GM12878 (cell line): ENCODE measurements at regions not wholly inside any gene's neighbourhood (a gene's known extent, or its start where the extent isn't known, plus 50 kb on each side); places are given as distances from the start of the nearest gene placed in this dataset.
"Not testable (repeated sequence)": the region's sequence is repeated elsewhere in the genome, so short reads cannot be mapped to it uniquely, and the experiment has no call there.

Experiments
- ATAC-seq: fragments of 200-7000 bp; cut with Tn5 transposase; 3 replicates; pipeline ENCODE4 v1.9.1; 2020; ENCODE audit warnings: mild to moderate bottlenecking, moderate library complexity
- BruUV-seq: library from RNA; stranded (reverse); fragments of 400-500 nt; replicated peaks from 2 replicates; lab custom pipeline; 2021; lab: Mats Ljungman, UMichigan
- CTCF ChIA-PET: fragments of 300-600 bp; sonication (Branson Sonifier 250); formaldehyde crosslinking; extraction: SDS; loops from one replicate; lab custom pipeline; 2021; ENCODE audit warnings: inconsistent platforms; lab: Yijun Ruan, JAX
- POLR2A ChIA-PET: fragments of 350-600 bp; formaldehyde crosslinking; extraction: SDS; loops from one replicate; lab custom pipeline; 2021; ENCODE audit warnings: inconsistent platforms; lab: Charles Lee
- RAD21 ChIA-PET: fragments of 300-600 bp; sonication (Branson Sonifier 250); formaldehyde crosslinking; loops from one replicate; lab custom pipeline; 2023; ENCODE audit warnings: antibody characterized with exemption; ENCODE audit not compliant: unreplicated experiment; lab: Charles Lee
- SMC1A ChIA-PET: fragments of 300-600 bp; sonication (Branson Sonifier 250); formaldehyde crosslinking; loops from one replicate; lab custom pipeline; 2023; ENCODE audit not compliant: unreplicated experiment, uncharacterized antibody; lab: Charles Lee
- DNase-seq: peaks from one replicate; pipeline ENCODE4 v3.0.0-alpha.2; 2011; ENCODE audit warnings: low read depth, low spot score
- FAIRE-seq: peaks from 3 replicates; lab custom pipeline; 2011; peaks lifted over from hg19 to GRCh38; lab: Jason Lieb, UNC
- H2AFZ ChIP-seq: 2 replicates; pipeline ENCODE4 v1.6.0; 2011; ENCODE audit warnings: low read depth, low read length, control low read depth; ENCODE audit not compliant: control insufficient read depth
- H3K27ac ChIP-seq: 2 replicates; pipeline ENCODE4 v1.5.1; 2011; ENCODE audit warnings: control low read depth; ENCODE audit not compliant: control insufficient read depth, insufficient read depth
- H3K27me3 ChIP-seq, 2 experiments: replicated peaks in 1 of 2; 2 replicates each; pipeline versions ENCODE4 v1.6.0 to v1.6.1; 2011; ENCODE audit warnings: low read length in 1 of 2; ENCODE audit not compliant: control insufficient read depth in 2 of 2, insufficient read depth in 2 of 2
- H3K36me3 ChIP-seq, 2 experiments: 2 replicates each; pipeline ENCODE4 v1.5.1; 2011; ENCODE audit warnings: low read length in 1 of 2; ENCODE audit not compliant: control insufficient read depth in 2 of 2, insufficient read depth in 2 of 2
- H3K4me1 ChIP-seq: 2 replicates; pipeline ENCODE4 v1.6.1; 2011; ENCODE audit warnings: mild to moderate bottlenecking, low read length, moderate library complexity, mixed read lengths; ENCODE audit not compliant: control insufficient read depth, insufficient read depth
- H3K4me2 ChIP-seq: 2 replicates; pipeline ENCODE4 v1.6.0; 2011; ENCODE audit warnings: control low read depth; ENCODE audit not compliant: control insufficient read depth, insufficient read depth
- H3K4me3 ChIP-seq: fragments of 200-600 bp; sonication (generic); 2 replicates; pipeline ENCODE4 v1.5.1; 2016
- H3K79me2 ChIP-seq: 2 replicates; pipeline ENCODE4 v1.6.0; 2011; ENCODE audit warnings: low read length; ENCODE audit not compliant: control insufficient read depth, insufficient read depth
- H3K9ac ChIP-seq: 2 replicates; pipeline ENCODE4 v1.8.0; 2011; ENCODE audit warnings: low read length, control low read depth, mixed read lengths; ENCODE audit not compliant: control insufficient read depth, insufficient read depth
- H3K9me3 ChIP-seq: replicated peaks from 3 replicates; pipeline ENCODE4 v1.5.1; 2011; ENCODE audit warnings: mild to moderate bottlenecking, low read length; ENCODE audit not compliant: control insufficient read depth, insufficient read depth
- H4K20me1 ChIP-seq: 2 replicates; pipeline ENCODE4 v1.6.0; 2011; ENCODE audit not compliant: control insufficient read depth, insufficient read depth
- ASH2L ChIP-seq: fragments of 300-600, 200-600 bp; sonication (generic); IDR thresholded peaks from 2 replicates; pipeline ENCODE4 v1.6.1; 2017; ENCODE audit warnings: low read depth, mild to moderate bottlenecking, borderline replicate concordance
- HCFC1 ChIP-seq: fragments of 150-350 bp; IDR thresholded peaks from 2 replicates; pipeline ENCODE4 v1.6.1; 2014; ENCODE audit warnings: low read length
- SIX5 ChIP-seq: IDR thresholded peaks from 2 replicates; pipeline ENCODE4 v1.6.1; 2011; ENCODE audit warnings: mild to moderate bottlenecking, low read depth, low read length, moderate library complexity; ENCODE audit not compliant: severe bottlenecking
- SPI1 ChIP-seq: IDR thresholded peaks from 2 replicates; pipeline ENCODE4 v1.6.1; 2011; ENCODE audit warnings: low read depth, mild to moderate bottlenecking, low read length, moderate library complexity, borderline replicate concordance; ENCODE audit not compliant: insufficient read depth
- YY1 ChIP-seq: IDR thresholded peaks from 2 replicates; pipeline ENCODE4 v1.6.1; 2011; ENCODE audit warnings: low read depth, mild to moderate bottlenecking, low read length
- WGBS: methylation state at CpG from one replicate; pipeline ENCODE4 v1.1.6; 2016; ENCODE audit warnings: low lambda C conversion rate; ENCODE audit not compliant: insufficient replicate concordance, insufficient coverage; ENCODE audit errors: missing lambda C conversion rate; 5-methylcytosine and 5-hydroxymethylcytosine counted together
- in situ Hi-C: fragments of 300-500 bp; cut with MboI; formaldehyde crosslinking; loops from 9 replicates; pipeline ENCODE4 v1.14.3; 2018; ENCODE audit warnings: mixed read lengths
- intact Hi-C: fragments of 100-400 bp; cut with micrococcal nuclease; formaldehyde crosslinking; loops from one replicate; pipeline ENCODE4 v1.14.2; 2022; ENCODE audit not compliant: unreplicated experiment
- TF ChIP-seq, protein P1 (sequence below): fragments of 450-650 bp; IDR thresholded peaks from 2 replicates; pipeline ENCODE4 v1.6.1; 2014; ENCODE audit warnings: mild to moderate bottlenecking

DNA sequence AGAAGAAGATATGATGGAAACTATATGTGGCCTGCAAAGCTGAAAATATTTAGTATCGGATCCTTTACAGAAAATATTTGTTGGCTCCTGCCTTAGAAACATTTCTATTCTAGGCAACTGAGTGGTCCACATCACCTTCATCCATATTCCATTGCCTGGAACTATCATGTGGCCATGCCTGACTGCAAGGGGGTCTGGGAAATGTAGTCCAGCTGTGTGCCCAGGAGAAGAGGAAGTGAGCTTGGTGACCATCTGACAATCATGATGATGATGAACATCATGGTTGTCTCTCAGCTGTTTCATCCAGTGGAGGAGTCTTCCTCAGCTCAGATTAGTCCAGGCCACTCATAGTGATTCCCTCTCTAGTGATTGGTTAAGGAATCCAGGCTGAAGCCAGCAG lies 61.8 kb upstream of the IFNLR1 start:
- ChIA-PET SMC1A (interaction anchor here (0.6 kb wide), 1 partner anchor 1038 kb away, joined by 3 read pairs; no protein-coding TSS in a partner anchor), POLR2A (no interaction called here), RAD21 (no interaction called here), CTCF (interaction anchor here (1.1 kb wide), 1 partner anchor 142 kb away, joined by 3 read pairs; no protein-coding TSS in a partner anchor)
- Histone ChIP-seq H3K27me3 (no peaks in the 10 kb centered on the region; a peak in 1 of 4 replicates), H3K36me3 (no peaks in the 10 kb centered on the region), H3K4me1 (no peaks in the 10 kb centered on the region), H2AFZ (no peak overlapping the region), H3K4me2 (no peak overlapping the region), H3K4me3 (no peak overlapping the region), H3K79me2 (no peaks in the 10 kb centered on the region), H3K27ac (no peak overlapping the region), H3K9me3 (no peaks in the 10 kb centered on the region; the same call in 2 of the 3 replicates), H3K9ac (no peak overlapping the region), H4K20me1 (no peaks in the 10 kb centered on the region)
- TF ChIP-seq SPI1 = peak; percentile 79
- no peak for TF ChIP-seq ASH2L
- peak; percentile 70 for TF ChIP-seq SIX5
- TF ChIP-seq, protein P1, sequence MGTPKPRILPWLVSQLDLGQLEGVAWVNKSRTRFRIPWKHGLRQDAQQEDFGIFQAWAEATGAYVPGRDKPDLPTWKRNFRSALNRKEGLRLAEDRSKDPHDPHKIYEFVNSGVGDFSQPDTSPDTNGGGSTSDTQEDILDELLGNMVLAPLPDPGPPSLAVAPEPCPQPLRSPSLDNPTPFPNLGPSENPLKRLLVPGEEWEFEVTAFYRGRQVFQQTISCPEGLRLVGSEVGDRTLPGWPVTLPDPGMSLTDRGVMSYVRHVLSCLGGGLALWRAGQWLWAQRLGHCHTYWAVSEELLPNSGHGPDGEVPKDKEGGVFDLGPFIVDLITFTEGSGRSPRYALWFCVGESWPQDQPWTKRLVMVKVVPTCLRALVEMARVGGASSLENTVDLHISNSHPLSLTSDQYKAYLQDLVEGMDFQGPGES = no peak
- TF ChIP-seq YY1 = peak; percentile 37; the same call in 1 of the 2 replicates
- TF ChIP-seq HCFC1 = peak; percentile 52; the same call in 1 of the 2 replicates
- WGBS = 47% methylated on average over 1 of the region's 1 CpG
- intact Hi-C loops = no loop called here
- FAIRE-seq (no peak), ATAC-seq (no peak), DNase-seq (no peak)
- no TSS peak for BruUV-seq
- in situ Hi-C loops = no loop called here

DNA sequence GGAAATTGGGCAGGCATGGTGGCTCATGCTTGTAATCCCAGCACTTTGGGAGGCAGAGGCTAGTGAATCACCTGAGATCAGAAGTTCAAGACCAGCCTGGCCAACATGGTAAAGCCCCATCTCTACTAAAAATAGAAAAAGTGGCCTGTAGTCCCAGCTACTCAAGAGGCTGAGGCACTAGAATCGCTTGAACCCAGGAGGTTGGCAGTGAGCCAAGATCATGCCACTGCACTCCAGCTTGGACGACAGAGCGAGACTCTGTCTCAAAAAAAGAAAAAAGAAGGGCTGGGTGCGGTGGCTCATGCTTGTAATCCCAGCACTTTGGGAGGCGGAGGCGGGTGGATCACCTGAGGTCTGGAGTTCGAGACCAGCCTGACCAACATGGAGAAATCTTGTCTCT lies 60.2 kb upstream of the IFNLR1 start:
- RAD21 ChIA-PET, intact Hi-C loops, BruUV-seq, in situ Hi-C loops, H3K9ac ChIP-seq, CTCF ChIA-PET, H3K36me3 ChIP-seq, SMC1A ChIA-PET, H4K20me1 ChIP-seq, H3K27me3 ChIP-seq, H3K4me1 ChIP-seq, H3K4me2 ChIP-seq, FAIRE-seq, DNase-seq, ATAC-seq, H3K4me3 ChIP-seq, H3K79me2 ChIP-seq, H3K27ac ChIP-seq, H3K9me3 ChIP-seq, POLR2A ChIA-PET, H2AFZ ChIP-seq: not testable (repeated sequence)
- WGBS = 77% methylated on average over 7 of the region's 7 CpGs
